Ascending aorta (tissue), 2 donors: ENCODE measurements at regions not wholly inside any gene's neighbourhood (a gene's known extent, or its start where the extent isn't known, plus 50 kb on each side); places are given as distances from the start of the nearest gene placed in this dataset.
"Not testable (repeated sequence)": the region's sequence is repeated elsewhere in the genome, so short reads cannot be mapped to it uniquely, and the experiment has no call there.

Experiments
- DNase-seq, 2 donors: peaks; one replicate each; pipeline ENCODE4 v3.0.0-alpha.2; 2019; ENCODE audit warnings: low spot score in 2 of 2
- H3K27ac ChIP-seq, 2 donors: fragments of 200-600 bp; sonication (generic); one replicate each; pipeline ENCODE4 v1.5.1; 2016 to 2017; ENCODE audit warnings: mild to moderate bottlenecking in 1 of 2
- H3K27me3 ChIP-seq: fragments of 200-600 bp; sonication (generic); one replicate; pipeline ENCODE4 v1.5.1; 2017
- H3K36me3 ChIP-seq, 2 donors: fragments of 200-600 bp; sonication (generic); one replicate each; pipeline ENCODE4 v1.5.1; 2016
- H3K4me1 ChIP-seq, 2 donors: fragments of 200-600 bp; sonication (generic); one replicate each; pipeline ENCODE4 v1.5.1; 2016 to 2017; ENCODE audit warnings: mild to moderate bottlenecking in 1 of 2
- H3K4me3 ChIP-seq, 2 donors: fragments of 200-600 bp; sonication (generic); one replicate each; pipeline ENCODE4 v1.5.1; 2016 to 2017; ENCODE audit warnings: mild to moderate bottlenecking in 1 of 2
- H3K9me3 ChIP-seq, 2 donors: fragments of 200-600 bp; sonication (generic); one replicate each; pipeline ENCODE4 v1.5.1; 2016
- intact Hi-C: fragments of 100-400 bp; cut with DNase I; formaldehyde crosslinking; loops from one replicate; pipeline ENCODE4 v1.15.1; 2023
- TF ChIP-seq, protein P1 (sequence below), 3 experiments: fragments of 200-600 bp in 2 of 3; fragments of 450-650 bp in 1 of 3; sonication (generic) in 2 of 3; IDR thresholded peaks; one replicate each; pipeline ENCODE4 v1.5.1; 2016 to 2019; ENCODE audit warnings: antibody characterized with exemption in 3 of 3, mild to moderate bottlenecking in 1 of 3, moderate library complexity in 1 of 3

DNA sequence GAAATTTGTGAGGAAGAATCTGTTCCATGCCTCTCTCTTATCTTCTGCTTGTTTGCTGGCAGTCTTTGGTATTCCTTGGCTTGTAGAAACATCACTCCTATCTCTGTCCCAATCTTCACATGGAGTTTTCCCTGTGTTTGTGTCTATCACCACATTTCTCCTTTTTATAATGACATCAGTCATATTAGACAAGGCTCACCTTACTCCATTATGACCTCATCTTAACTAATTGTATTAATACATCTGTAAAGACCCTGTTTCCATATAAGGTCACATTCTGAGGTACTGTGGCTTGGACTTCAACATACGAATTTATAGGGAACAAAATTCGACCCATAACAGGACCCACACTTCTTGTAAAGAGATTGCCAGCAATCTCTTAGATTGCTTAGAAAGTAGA lies 72.3 kb upstream of the POGK start:
- Histone ChIP-seq H3K27me3 (no peaks in the 10 kb centered on the region), H3K4me1 (no peaks in the 10 kb centered on the region), H3K27ac (no peak overlapping the region), H3K4me3 (no peak overlapping the region), H3K36me3 (no peaks in the 10 kb centered on the region), H3K9me3 (peaks cover 0 to 9% of the 10 kb centered on the region in 2 donors)
- intact Hi-C loops, result no loop called here
- DNase-seq, result no peak
- TF ChIP-seq, protein P1, sequence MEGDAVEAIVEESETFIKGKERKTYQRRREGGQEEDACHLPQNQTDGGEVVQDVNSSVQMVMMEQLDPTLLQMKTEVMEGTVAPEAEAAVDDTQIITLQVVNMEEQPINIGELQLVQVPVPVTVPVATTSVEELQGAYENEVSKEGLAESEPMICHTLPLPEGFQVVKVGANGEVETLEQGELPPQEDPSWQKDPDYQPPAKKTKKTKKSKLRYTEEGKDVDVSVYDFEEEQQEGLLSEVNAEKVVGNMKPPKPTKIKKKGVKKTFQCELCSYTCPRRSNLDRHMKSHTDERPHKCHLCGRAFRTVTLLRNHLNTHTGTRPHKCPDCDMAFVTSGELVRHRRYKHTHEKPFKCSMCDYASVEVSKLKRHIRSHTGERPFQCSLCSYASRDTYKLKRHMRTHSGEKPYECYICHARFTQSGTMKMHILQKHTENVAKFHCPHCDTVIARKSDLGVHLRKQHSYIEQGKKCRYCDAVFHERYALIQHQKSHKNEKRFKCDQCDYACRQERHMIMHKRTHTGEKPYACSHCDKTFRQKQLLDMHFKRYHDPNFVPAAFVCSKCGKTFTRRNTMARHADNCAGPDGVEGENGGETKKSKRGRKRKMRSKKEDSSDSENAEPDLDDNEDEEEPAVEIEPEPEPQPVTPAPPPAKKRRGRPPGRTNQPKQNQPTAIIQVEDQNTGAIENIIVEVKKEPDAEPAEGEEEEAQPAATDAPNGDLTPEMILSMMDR (IDR thresholded peaks at IDR 0.05), result no peak

DNA sequence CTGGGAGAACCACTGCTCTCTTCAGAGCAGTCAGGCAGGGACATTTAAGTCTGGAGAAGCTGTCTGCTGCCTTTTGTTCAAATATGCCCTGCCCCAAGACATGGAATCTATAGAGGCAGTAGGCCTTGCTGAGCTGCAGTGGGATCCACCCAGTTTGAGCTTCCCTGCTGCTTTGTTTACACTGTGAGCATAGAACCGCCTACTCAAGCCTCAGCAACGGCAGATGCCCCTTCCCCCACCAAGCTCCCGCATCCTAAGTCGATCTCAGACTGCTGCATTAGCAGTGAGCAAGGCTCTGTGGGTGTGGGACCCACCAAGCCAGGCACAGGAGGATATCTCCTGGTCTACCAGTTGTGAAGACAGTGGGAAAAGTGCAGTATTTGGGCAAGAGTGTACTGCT lies 54.6 kb upstream of the POGK start:
- intact Hi-C loops, H3K27me3 ChIP-seq, H3K27ac ChIP-seq: not testable (repeated sequence)

DNA sequence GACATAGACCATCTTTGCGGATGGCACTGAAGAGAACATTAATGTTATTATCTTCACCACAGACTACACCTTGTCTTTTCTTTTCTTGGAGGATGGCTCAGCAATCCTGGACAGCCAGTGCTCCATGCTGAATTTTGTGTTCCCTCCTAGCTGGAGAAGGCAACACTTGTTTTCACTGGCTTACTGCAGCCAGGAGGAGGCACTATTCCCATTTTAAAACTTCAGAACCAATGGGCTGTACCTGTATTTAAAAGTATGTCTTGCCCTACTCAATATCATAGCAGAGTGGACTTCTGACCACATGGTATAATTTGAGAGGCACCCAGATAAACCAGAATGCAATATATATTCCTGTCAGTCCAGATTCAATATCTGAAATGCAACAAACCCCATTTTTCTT lies 53.3 kb upstream of the POGK start:
- Histone ChIP-seq H3K4me1 (no peaks in the 10 kb centered on the region), H3K4me3 (no peak overlapping the region), H3K9me3 (no peaks in the 10 kb centered on the region), H3K27me3 (no peaks in the 10 kb centered on the region), H3K27ac (no peak overlapping the region), H3K36me3 (no peaks in the 10 kb centered on the region)
- DNase-seq, result no peak
- intact Hi-C loops, result no loop called here
- TF ChIP-seq, protein P1 (IDR thresholded peaks at IDR 0.05), result no peak

More for the DNA sequence above, 54.6 kb upstream of the POGK start:
- not testable (repeated sequence) for H3K36me3 ChIP-seq, H3K4me1 ChIP-seq, H3K9me3 ChIP-seq, DNase-seq, H3K4me3 ChIP-seq

DNA sequence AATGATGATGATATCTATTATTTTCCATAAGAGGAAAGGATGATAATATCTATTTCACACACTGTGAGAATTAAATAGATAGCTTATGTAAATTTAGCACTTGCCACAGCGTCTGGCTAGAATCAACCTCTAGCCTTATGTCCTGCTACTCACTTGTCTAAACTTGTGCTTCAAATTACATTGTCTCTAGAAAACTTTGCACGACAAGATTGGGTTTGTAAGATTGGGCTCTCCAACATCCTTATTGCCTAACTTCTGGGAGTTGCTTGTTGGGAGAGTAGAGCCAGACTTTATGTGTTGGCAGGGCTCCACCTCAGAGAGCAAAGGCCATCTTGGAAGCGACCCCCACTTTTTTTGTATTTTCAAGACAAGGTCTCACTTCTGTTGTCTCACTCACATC lies 50.0 kb upstream of the POGK start:
- Histone ChIP-seq H3K4me1 (no peaks in the 10 kb centered on the region), H3K27ac (no peak overlapping the region), H3K27me3 (no peaks in the 10 kb centered on the region), H3K9me3 (no peaks in the 10 kb centered on the region), H3K4me3 (no peak overlapping the region), H3K36me3 (no peaks in the 10 kb centered on the region)
- intact Hi-C loops, result no loop called here
- no peak for DNase-seq
- TF ChIP-seq, protein P1 (IDR thresholded peaks at IDR 0.05), result no peak
